ENCODE measurements at regions not wholly inside any gene's neighbourhood (a gene's known extent, or its start where the extent isn't known, plus 50 kb on each side); places are given as distances from the start of the nearest gene placed in this dataset.

DNA sequence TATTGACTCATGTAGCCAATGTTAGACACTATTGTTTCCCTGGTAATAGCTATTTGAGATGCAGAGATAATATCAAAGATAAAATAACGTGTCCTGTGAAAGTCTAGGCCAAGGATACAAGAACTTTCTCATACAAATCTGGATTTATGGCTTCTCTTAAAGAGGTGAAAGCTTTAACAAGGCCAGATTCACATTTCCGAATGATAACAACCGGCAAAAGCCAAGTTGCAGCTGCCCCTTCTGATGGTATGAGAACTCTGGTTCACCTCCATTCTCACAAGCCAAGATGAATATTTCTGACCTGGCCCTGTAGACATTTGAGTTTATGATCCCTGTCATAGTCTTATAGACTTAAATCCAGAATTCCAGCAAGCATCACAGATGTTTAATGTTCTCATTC is 230.4 kb upstream of the ZC3H12C start:
- no peaks in the 10 kb centered on the region for H3K9me3 ChIP-seq (ENCODE audit: control insufficient read depth in 2 of 2, insufficient read depth in 1 of 2, low read depth in 1 of 2, low read length in 1 of 2)
- FAIRE-seq (no peak), DNase-seq (no peak)
- 54 to 60% (median 57%) methylated on average over 3 of the region's 3 CpGs for WGBS, 3 donors
- H3K36me3 ChIP-seq (ENCODE audit: control insufficient read depth in 3 of 3, insufficient read depth in 2 of 3, low read depth in 1 of 3, low read length in 3 of 3) = no peaks in the 10 kb centered on the region
- no peaks in the 10 kb centered on the region for H3K4me1 ChIP-seq (ENCODE audit: control insufficient read depth in 3 of 3, insufficient read depth in 2 of 3, low read depth in 1 of 3, low read length in 2 of 3)
- H3K4me3 ChIP-seq (ENCODE audit: low read depth in 1 of 3, low read length in 3 of 3) = no peak overlapping the region
- no peak overlapping the region for H3K27ac ChIP-seq (ENCODE audit: low read depth in 1 of 3, low read length in 2 of 3)
- no peaks in the 10 kb centered on the region for H3K27me3 ChIP-seq (ENCODE audit: control insufficient read depth in 3 of 3, insufficient read depth in 3 of 3, low read length in 3 of 3)

DNA sequence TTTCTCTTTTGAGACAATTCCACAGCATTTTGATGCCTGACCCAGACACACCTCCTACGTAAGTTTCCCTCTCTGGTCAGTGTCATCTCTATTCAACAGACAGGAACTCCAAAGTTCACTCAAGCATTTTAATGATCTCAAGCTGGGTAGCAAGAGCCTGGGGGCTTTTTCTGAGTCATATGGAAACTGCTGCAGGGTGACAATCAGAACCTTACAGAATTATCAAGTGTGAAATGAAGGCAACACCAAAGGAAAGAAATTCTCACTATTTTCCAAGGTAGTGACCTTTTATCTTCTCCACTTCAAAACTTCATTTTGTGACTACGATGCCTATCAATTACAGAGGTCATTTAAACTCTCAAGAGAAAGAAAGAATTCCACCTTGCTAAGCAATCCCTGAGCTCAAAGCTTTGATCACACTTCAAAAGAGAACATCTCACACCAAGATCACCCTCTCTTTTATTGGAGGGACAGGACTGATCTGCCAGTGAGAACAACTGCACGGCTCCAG is 229.0 kb upstream of the ZC3H12C start:
- no peaks in the 10 kb centered on the region for H3K36me3 ChIP-seq (ENCODE audit: control insufficient read depth in 3 of 3, insufficient read depth in 2 of 3, low read depth in 1 of 3, low read length in 3 of 3)
- H3K9me3 ChIP-seq (ENCODE audit: control insufficient read depth in 2 of 2, insufficient read depth in 1 of 2, low read depth in 1 of 2, low read length in 1 of 2) = no peaks in the 10 kb centered on the region
- DNase-seq (no peak), FAIRE-seq (no peak)
- H3K4me3 ChIP-seq (ENCODE audit: low read depth in 1 of 3, low read length in 3 of 3) = no peak overlapping the region
- 48 to 54% (median 50%) methylated on average over 3 of the region's 3 CpGs for WGBS, 3 donors
- no peaks in the 10 kb centered on the region for H3K4me1 ChIP-seq (ENCODE audit: control insufficient read depth in 3 of 3, insufficient read depth in 2 of 3, low read depth in 1 of 3, low read length in 2 of 3)
- H3K27ac ChIP-seq (ENCODE audit: low read depth in 1 of 3, low read length in 2 of 3) = no peak overlapping the region
- no peaks in the 10 kb centered on the region for H3K27me3 ChIP-seq (ENCODE audit: control insufficient read depth in 3 of 3, insufficient read depth in 3 of 3, low read length in 3 of 3)

DNA sequence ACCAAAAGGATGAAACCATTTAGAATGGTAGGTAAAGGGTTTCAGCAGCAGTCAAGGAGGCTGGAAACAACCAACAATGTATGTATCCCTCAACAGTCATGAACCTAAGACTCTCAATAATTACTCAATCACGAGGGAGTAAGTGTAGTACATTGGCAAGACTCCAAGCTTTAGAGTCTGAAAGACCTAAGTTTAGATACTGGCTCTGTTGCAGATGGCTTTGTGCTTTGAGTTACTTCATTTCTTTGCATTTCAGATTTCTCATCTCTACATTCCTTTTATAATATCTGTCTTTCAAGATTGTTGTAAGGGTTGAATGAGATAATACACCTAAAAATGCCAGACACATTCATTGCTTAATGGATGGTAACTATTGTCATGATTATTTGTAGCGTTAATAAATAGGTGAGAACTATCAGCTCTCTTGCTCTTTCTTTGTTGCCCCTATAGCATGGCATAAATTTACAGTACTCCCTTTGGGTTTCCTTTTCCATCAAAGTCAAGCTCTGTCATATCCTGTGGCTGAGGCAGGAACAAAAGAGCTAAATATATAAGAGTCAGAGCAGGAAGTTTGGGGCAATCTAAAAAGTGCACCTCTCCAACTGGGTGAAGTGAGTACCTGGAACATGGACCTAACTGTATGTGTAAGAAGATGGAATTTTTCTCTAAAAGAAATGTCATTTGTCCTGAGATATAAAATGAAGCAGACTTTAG is 228.2 kb upstream of the ZC3H12C start:
- WGBS, 3 donors = 44 to 48% (median 45%) methylated on average over 2 of the region's 2 CpGs
- Histone ChIP-seq H3K4me1 (ENCODE audit: control insufficient read depth in 3 of 3, insufficient read depth in 2 of 3, low read depth in 1 of 3, low read length in 2 of 3) (no peaks in the 10 kb centered on the region), H3K27ac (ENCODE audit: low read depth in 1 of 3, low read length in 2 of 3) (no peak overlapping the region), H3K4me3 (ENCODE audit: low read depth in 1 of 3, low read length in 3 of 3) (no peak overlapping the region), H3K9me3 (ENCODE audit: control insufficient read depth in 2 of 2, insufficient read depth in 1 of 2, low read depth in 1 of 2, low read length in 1 of 2) (no peaks in the 10 kb centered on the region), H3K27me3 (ENCODE audit: control insufficient read depth in 3 of 3, insufficient read depth in 3 of 3, low read length in 3 of 3) (no peaks in the 10 kb centered on the region), H3K36me3 (ENCODE audit: control insufficient read depth in 3 of 3, insufficient read depth in 2 of 3, low read depth in 1 of 3, low read length in 3 of 3) (no peaks in the 10 kb centered on the region)
- FAIRE-seq (no peak), DNase-seq (no peak)

DNA sequence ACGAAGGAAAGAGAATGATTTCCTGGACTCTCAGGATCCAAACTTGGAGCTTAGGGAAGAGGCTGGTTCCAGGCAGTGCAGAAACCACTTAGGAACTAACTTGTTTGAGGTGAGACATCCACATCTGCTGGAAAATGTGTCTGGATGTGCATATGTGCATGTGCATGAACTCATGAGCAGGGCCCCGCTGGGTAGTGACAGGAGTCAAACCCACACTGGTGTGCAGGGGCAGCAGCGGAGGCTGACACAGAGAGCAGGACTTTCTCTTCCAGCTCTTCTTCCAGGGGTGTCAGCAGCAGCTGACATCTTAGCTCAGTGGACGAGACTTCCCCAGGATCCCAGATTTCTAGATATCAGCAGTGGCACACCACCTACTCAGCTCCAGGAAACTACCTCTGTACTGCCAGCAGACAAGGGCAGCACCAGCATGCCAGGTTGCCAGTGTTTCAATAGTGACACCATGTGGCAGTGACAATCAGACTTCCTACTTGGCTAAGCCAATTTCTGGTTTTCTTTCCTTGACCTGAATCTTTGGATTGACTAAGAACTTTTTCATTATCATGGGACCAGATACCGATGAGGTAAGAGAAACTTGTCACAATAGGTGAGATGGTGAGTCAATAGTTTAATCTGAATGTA is 227.5 kb upstream of the ZC3H12C start:
- Histone ChIP-seq H3K27me3 (ENCODE audit: control insufficient read depth in 3 of 3, insufficient read depth in 3 of 3, low read length in 3 of 3) (no peaks in the 10 kb centered on the region), H3K4me1 (ENCODE audit: control insufficient read depth in 3 of 3, insufficient read depth in 2 of 3, low read depth in 1 of 3, low read length in 2 of 3) (no peaks in the 10 kb centered on the region), H3K36me3 (ENCODE audit: control insufficient read depth in 3 of 3, insufficient read depth in 2 of 3, low read depth in 1 of 3, low read length in 3 of 3) (no peaks in the 10 kb centered on the region), H3K4me3 (ENCODE audit: low read depth in 1 of 3, low read length in 3 of 3) (no peak overlapping the region), H3K27ac (ENCODE audit: low read depth in 1 of 3, low read length in 2 of 3) (no peak overlapping the region), H3K9me3 (ENCODE audit: control insufficient read depth in 2 of 2, insufficient read depth in 1 of 2, low read depth in 1 of 2, low read length in 1 of 2) (no peaks in the 10 kb centered on the region)
- DNase-seq (no peak), FAIRE-seq (no peak)
- 65 to 76% (median 74%) methylated on average over 5 of the region's 5 CpGs for whole genome bisulfite sequencing, 3 donors

DNA sequence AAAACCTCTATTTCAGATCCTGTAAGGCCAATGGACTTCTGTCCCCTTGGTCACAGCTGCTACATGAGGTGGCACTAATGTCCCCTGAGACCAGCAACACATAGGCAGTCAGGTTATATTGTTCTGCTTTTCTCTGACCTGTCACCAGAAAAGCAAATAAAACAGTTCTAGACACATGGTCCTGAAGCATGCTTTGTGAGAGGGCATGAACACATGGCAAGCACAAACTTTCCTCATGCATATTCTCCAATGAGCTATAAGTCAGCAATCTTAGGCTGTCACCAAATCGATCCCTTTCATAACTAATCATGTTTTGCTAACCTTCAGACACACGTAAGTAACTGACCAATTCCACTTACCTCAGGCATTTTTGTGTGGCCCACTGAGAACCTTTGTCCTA is 225.4 kb upstream of the ZC3H12C start:
- DNase-seq (no peak), FAIRE-seq (no peak)
- WGBS, 3 donors = 48 to 72% (median 56%) methylated on average over 2 of the region's 2 CpGs
- Histone ChIP-seq H3K27ac (ENCODE audit: low read depth in 1 of 3, low read length in 2 of 3) (no peak overlapping the region), H3K9me3 (ENCODE audit: control insufficient read depth in 2 of 2, insufficient read depth in 1 of 2, low read depth in 1 of 2, low read length in 1 of 2) (no peaks in the 10 kb centered on the region), H3K36me3 (ENCODE audit: control insufficient read depth in 3 of 3, insufficient read depth in 2 of 3, low read depth in 1 of 3, low read length in 3 of 3) (no peaks in the 10 kb centered on the region), H3K4me1 (ENCODE audit: control insufficient read depth in 3 of 3, insufficient read depth in 2 of 3, low read depth in 1 of 3, low read length in 2 of 3) (no peaks in the 10 kb centered on the region), H3K27me3 (ENCODE audit: control insufficient read depth in 3 of 3, insufficient read depth in 3 of 3, low read length in 3 of 3) (no peaks in the 10 kb centered on the region), H3K4me3 (ENCODE audit: low read depth in 1 of 3, low read length in 3 of 3) (no peak overlapping the region)

DNA sequence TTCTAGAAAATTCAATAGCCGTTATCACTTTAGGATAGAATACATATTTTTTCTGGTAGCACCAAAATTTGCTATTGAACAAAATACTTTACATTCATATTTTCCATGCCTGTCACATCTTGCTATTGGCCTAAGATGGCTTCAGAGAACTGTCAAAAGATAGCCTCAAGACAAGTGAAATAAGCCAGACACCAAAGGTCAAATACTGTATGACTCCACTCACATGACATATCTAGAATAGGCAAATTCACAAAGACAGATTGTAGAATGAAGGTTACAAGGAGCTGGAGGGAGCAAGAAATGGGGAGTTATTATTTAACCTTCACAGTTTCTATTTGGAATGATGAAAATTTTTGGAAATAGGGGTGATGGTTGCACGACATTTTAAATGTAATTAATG is 223.7 kb upstream of the ZC3H12C start:
- Histone ChIP-seq H3K4me3 (ENCODE audit: low read depth in 1 of 3, low read length in 3 of 3) (no peak overlapping the region), H3K4me1 (ENCODE audit: control insufficient read depth in 3 of 3, insufficient read depth in 2 of 3, low read depth in 1 of 3, low read length in 2 of 3) (no peaks in the 10 kb centered on the region), H3K9me3 (ENCODE audit: control insufficient read depth in 2 of 2, insufficient read depth in 1 of 2, low read depth in 1 of 2, low read length in 1 of 2) (no peaks in the 10 kb centered on the region), H3K27ac (ENCODE audit: low read depth in 1 of 3, low read length in 2 of 3) (no peak overlapping the region), H3K27me3 (ENCODE audit: control insufficient read depth in 3 of 3, insufficient read depth in 3 of 3, low read length in 3 of 3) (no peaks in the 10 kb centered on the region), H3K36me3 (ENCODE audit: control insufficient read depth in 3 of 3, insufficient read depth in 2 of 3, low read depth in 1 of 3, low read length in 3 of 3) (no peaks in the 10 kb centered on the region)
- DNase-seq (no peak), FAIRE-seq (no peak)
- 85 to 92% (median 91%) methylated on average over 2 of the region's 2 CpGs for WGBS, 3 donors

DNA sequence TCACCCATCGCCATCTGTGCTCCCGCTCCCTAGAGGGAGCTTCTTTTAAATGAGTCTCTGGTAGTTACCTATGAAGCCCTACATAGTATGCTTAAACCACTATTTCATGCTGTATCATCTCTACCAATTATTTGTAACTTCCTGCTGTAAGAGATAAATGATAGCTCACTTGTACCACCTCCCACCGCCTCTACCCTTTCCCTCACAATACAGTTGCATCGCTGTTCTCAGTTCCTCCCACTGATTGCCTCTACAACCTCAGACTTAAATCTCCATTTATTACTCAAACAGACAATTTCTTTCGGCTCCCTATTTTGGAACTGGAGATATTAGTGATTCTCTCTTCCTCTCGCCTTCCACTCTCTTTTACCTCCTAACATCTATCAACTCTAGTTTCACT is 222.9 kb upstream of the ZC3H12C start:
- Histone ChIP-seq H3K27me3 (ENCODE audit: control insufficient read depth in 3 of 3, insufficient read depth in 3 of 3, low read length in 3 of 3) (no peaks in the 10 kb centered on the region), H3K9me3 (ENCODE audit: control insufficient read depth in 2 of 2, insufficient read depth in 1 of 2, low read depth in 1 of 2, low read length in 1 of 2) (no peaks in the 10 kb centered on the region), H3K4me3 (ENCODE audit: low read depth in 1 of 3, low read length in 3 of 3) (no peak overlapping the region), H3K27ac (ENCODE audit: low read depth in 1 of 3, low read length in 2 of 3) (no peak overlapping the region), H3K4me1 (ENCODE audit: control insufficient read depth in 3 of 3, insufficient read depth in 2 of 3, low read depth in 1 of 3, low read length in 2 of 3) (no peaks in the 10 kb centered on the region), H3K36me3 (ENCODE audit: control insufficient read depth in 3 of 3, insufficient read depth in 2 of 3, low read depth in 1 of 3, low read length in 3 of 3) (no peaks in the 10 kb centered on the region)
- no peak for FAIRE-seq
- 85 to 89% (median 87%) methylated on average over 6 of the region's 6 CpGs for WGBS, 3 donors
- DNase-seq = no peak

DNA sequence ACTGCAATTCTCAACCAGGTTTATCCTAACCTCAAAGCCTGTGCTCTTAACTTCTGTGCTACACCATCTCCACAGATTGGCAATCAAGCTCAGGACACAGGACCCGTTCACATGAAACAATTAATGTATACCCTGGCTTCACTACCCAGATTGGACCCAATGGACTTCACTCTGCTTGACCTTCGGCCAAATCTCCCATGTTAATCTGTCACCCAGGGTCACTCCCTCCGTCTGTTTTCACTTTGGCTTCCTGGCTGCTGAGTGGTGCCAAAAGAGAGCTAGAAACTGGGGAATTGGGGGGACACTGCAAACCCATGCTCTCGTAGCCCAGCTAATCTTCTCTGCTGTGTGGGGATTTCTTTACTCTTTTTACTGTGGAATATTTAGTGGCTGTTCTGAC is 216.1 kb upstream of the ZC3H12C start:
- WGBS, 3 donors = 10 to 42% (median 22%) methylated on average over 4 of the region's 4 CpGs
- H3K27ac ChIP-seq (ENCODE audit: low read depth in 1 of 3, low read length in 2 of 3) = no peak overlapping the region
- no peaks in the 10 kb centered on the region for H3K27me3 ChIP-seq (ENCODE audit: control insufficient read depth in 3 of 3, insufficient read depth in 3 of 3, low read length in 3 of 3)
- H3K4me1 ChIP-seq (ENCODE audit: control insufficient read depth in 3 of 3, insufficient read depth in 2 of 3, low read depth in 1 of 3, low read length in 2 of 3) = no peaks in the 10 kb centered on the region
- no peaks in the 10 kb centered on the region for H3K9me3 ChIP-seq (ENCODE audit: control insufficient read depth in 2 of 2, insufficient read depth in 1 of 2, low read depth in 1 of 2, low read length in 1 of 2)
- no peaks in the 10 kb centered on the region for H3K36me3 ChIP-seq (ENCODE audit: control insufficient read depth in 3 of 3, insufficient read depth in 2 of 3, low read depth in 1 of 3, low read length in 3 of 3)
- no peak for FAIRE-seq
- no peak for DNase-seq
- H3K4me3 ChIP-seq (ENCODE audit: low read depth in 1 of 3, low read length in 3 of 3) = no peak overlapping the region

DNA sequence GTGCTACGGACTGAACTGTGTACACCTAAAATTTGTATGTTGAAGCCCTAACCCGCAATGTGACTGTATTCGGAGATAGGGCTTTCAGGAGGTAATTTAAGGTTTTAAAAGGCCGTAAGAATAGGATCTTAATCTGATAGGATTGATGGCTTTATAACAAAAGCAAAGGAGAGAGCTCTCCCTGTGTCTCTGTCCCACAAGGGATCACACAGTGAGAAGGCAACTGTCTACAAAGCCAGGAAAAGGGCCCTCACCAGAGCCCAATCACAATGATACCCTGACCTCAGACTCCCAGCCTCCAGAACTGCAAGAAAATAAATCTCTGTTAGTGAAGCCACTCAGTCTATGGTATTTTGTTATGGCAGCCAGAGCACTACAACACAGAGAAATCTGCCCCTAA is 208.7 kb upstream of the ZC3H12C start:
- WGBS, 3 donors = 78 to 82% (median 81%) methylated on average over 4 of the region's 4 CpGs
- no peaks in the 10 kb centered on the region for H3K9me3 ChIP-seq (ENCODE audit: control insufficient read depth in 2 of 2, insufficient read depth in 1 of 2, low read depth in 1 of 2, low read length in 1 of 2)
- no peak overlapping the region for H3K4me3 ChIP-seq (ENCODE audit: low read depth in 1 of 3, low read length in 3 of 3)
- no peaks in the 10 kb centered on the region for H3K4me1 ChIP-seq (ENCODE audit: control insufficient read depth in 3 of 3, insufficient read depth in 2 of 3, low read depth in 1 of 3, low read length in 2 of 3)
- no peak for FAIRE-seq
- H3K36me3 ChIP-seq (ENCODE audit: control insufficient read depth in 3 of 3, insufficient read depth in 2 of 3, low read depth in 1 of 3, low read length in 3 of 3) = no peaks in the 10 kb centered on the region
- no peak for DNase-seq
- no peak overlapping the region for H3K27ac ChIP-seq (ENCODE audit: low read depth in 1 of 3, low read length in 2 of 3)
- no peaks in the 10 kb centered on the region for H3K27me3 ChIP-seq (ENCODE audit: control insufficient read depth in 3 of 3, insufficient read depth in 3 of 3, low read length in 3 of 3)
